IMR-90 (cell line): ENCODE measurements at regions not wholly inside any gene's neighbourhood (a gene's known extent, or its start where the extent isn't known, plus 50 kb on each side); places are given as distances from the start of the nearest gene placed in this dataset.
A peak's percentile ranks its signal among the peaks of the same experiment; 100 is the strongest.

Experiments
- ATAC-seq: fragments of 200-7000 bp; cut with Tn5 transposase; 2 replicates; pipeline ENCODE4 v1.9.1; 2020; ENCODE audit warnings: low read depth, mild to moderate bottlenecking, moderate library complexity
- BruUV-seq: library from RNA; stranded (reverse); fragments of 400-500 nt; replicated peaks from 2 replicates; lab custom pipeline; 2021; lab: Mats Ljungman, UMichigan
- CTCF ChIA-PET: fragments of 300-600 bp; formaldehyde crosslinking; extraction: SDS; loops from one replicate; lab custom pipeline; 2021; ENCODE audit warnings: antibody characterized with exemption; lab: Yijun Ruan, JAX
- POLR2A ChIA-PET: fragments of 300-600 bp; sonication (Branson Sonifier 250); formaldehyde crosslinking; loops from one replicate; lab custom pipeline; 2022; ENCODE audit warnings: antibody characterized with exemption; ENCODE audit not compliant: unreplicated experiment; lab: Charles Lee
- DNase-seq: peaks from one replicate; pipeline ENCODE4 v3.0.0; 2013
- H2AFZ ChIP-seq: replicated peaks from 2 replicates; pipeline ENCODE3; 2013; ENCODE audit warnings: low read length, mild to moderate bottlenecking; ENCODE audit not compliant: poor library complexity
- H2AK5ac ChIP-seq: 2 replicates; pipeline ENCODE4 v1.6.1; 2013; ENCODE audit warnings: low read depth, low read length, inconsistent platforms
- H2AK9ac ChIP-seq: replicated peaks from 2 replicates; pipeline ENCODE3; 2013; ENCODE audit warnings: mild to moderate bottlenecking, low read depth, low read length, moderate library complexity; ENCODE audit not compliant: poor library complexity
- H2BK120ac ChIP-seq: 2 replicates; pipeline ENCODE4 v1.6.1; 2013; ENCODE audit warnings: low read depth, low read length, inconsistent platforms
- H2BK15ac ChIP-seq: 3 replicates; pipeline ENCODE4 v1.6.1; 2013; ENCODE audit warnings: low read depth, low read length, inconsistent platforms
- H2BK20ac ChIP-seq: 2 replicates; pipeline ENCODE4 v1.6.1; 2013; ENCODE audit warnings: low read depth, mild to moderate bottlenecking, inconsistent platforms, low read length, moderate library complexity
- H2BK5ac ChIP-seq: 2 replicates; pipeline ENCODE4 v1.6.1; 2013; ENCODE audit warnings: mild to moderate bottlenecking, low read depth, low read length, inconsistent platforms; ENCODE audit not compliant: poor library complexity, severe bottlenecking
- H3K14ac ChIP-seq: replicated peaks from 2 replicates; pipeline ENCODE4 v1.6.1; 2013; ENCODE audit warnings: low read depth, low read length, inconsistent platforms
- H3K18ac ChIP-seq: 2 replicates; pipeline ENCODE4 v1.6.1; 2013; ENCODE audit warnings: low read depth, low read length, control low read depth
- H3K23ac ChIP-seq: 2 replicates; pipeline ENCODE4 v1.6.1; 2013; ENCODE audit warnings: low read depth, low read length, inconsistent platforms
- H3K27ac ChIP-seq: 2 replicates; pipeline ENCODE4 v1.5.1; 2013; ENCODE audit warnings: mild to moderate bottlenecking, control low read depth, low read length; ENCODE audit not compliant: insufficient read depth
- H3K27me3 ChIP-seq: 2 replicates; pipeline ENCODE4 v1.6.1; 2013; ENCODE audit warnings: low read length; ENCODE audit not compliant: control insufficient read depth, insufficient read depth
- H3K36me3 ChIP-seq: 2 replicates; pipeline ENCODE4 v1.6.1; 2013; ENCODE audit warnings: low read length, mixed read lengths; ENCODE audit not compliant: control insufficient read depth, insufficient read depth
- H3K4ac ChIP-seq: 2 replicates; pipeline ENCODE4 v1.6.1; 2013; ENCODE audit warnings: low read depth, low read length, inconsistent platforms
- H3K4me1 ChIP-seq: 2 replicates; pipeline ENCODE4 v1.6.1; 2013; ENCODE audit warnings: low read length, mixed read lengths; ENCODE audit not compliant: control insufficient read depth, insufficient read depth
- H3K4me2 ChIP-seq: 2 replicates; pipeline ENCODE4 v1.6.1; 2013; ENCODE audit warnings: low read depth, mild to moderate bottlenecking, control low read depth, low read length, moderate library complexity
- H3K4me3 ChIP-seq: 2 replicates; pipeline ENCODE4 v1.5.1; 2013; ENCODE audit warnings: low read depth, mild to moderate bottlenecking, control low read depth, low read length, moderate library complexity; ENCODE audit not compliant: insufficient read depth
- H3K56ac ChIP-seq: 2 replicates; pipeline ENCODE4 v1.6.1; 2013; ENCODE audit warnings: low read length, inconsistent platforms; ENCODE audit not compliant: insufficient read depth; ENCODE audit errors: extremely low read depth
- H3K79me1 ChIP-seq, 2 experiments: 2 replicates each; pipeline ENCODE4 v1.6.1; 2013; ENCODE audit warnings: low read length in 2 of 2, inconsistent platforms in 1 of 2, low read depth in 1 of 2
- H3K9ac ChIP-seq: 2 replicates; pipeline ENCODE4 v1.6.1; 2013; ENCODE audit warnings: low read depth, low read length, control low read depth
- H3K9me1 ChIP-seq: 2 replicates; pipeline ENCODE4 v1.6.1; 2013; ENCODE audit warnings: low read length, inconsistent platforms; ENCODE audit not compliant: insufficient read depth
- H3K9me3 ChIP-seq: 2 replicates; pipeline ENCODE4 v1.6.1; 2013; ENCODE audit warnings: low read length; ENCODE audit not compliant: control insufficient read depth, insufficient read depth
- H4K20me1 ChIP-seq: 2 replicates; pipeline ENCODE4 v1.6.1; 2013; ENCODE audit warnings: low read length, inconsistent platforms; ENCODE audit not compliant: insufficient read depth
- H4K5ac ChIP-seq: 2 replicates; pipeline ENCODE4 v1.6.1; 2013; ENCODE audit warnings: mild to moderate bottlenecking, low read depth, low read length, control low read depth
- H4K8ac ChIP-seq, 2 experiments: 2 replicates each; pipeline ENCODE4 v1.6.1; 2013; ENCODE audit warnings: low read depth in 2 of 2, low read length in 2 of 2, control low read depth in 1 of 2, inconsistent platforms in 1 of 2
- H4K91ac ChIP-seq: 2 replicates; pipeline ENCODE4 v1.6.1; 2013; ENCODE audit warnings: low read depth, low read length, inconsistent platforms; ENCODE audit not compliant: insufficient read depth
- BHLHE40 ChIP-seq: fragments of 150-350 bp; IDR thresholded peaks from 2 replicates; pipeline ENCODE4 v1.6.1; 2016; ENCODE audit warnings: mild to moderate bottlenecking, low read depth, low read length
- CHD1 ChIP-seq: IDR thresholded peaks from 2 replicates; pipeline ENCODE4 v1.6.1; 2012; ENCODE audit warnings: low read depth, low read length, improper control_type of control experiment
- ELK1 ChIP-seq: fragments of 150-350 bp; IDR thresholded peaks from 2 replicates; pipeline ENCODE4 v1.6.1; 2016; ENCODE audit warnings: low read depth, mild to moderate bottlenecking, low read length, moderate library complexity, borderline replicate concordance
- MAFK ChIP-seq: IDR thresholded peaks from 2 replicates; pipeline ENCODE4 v1.6.1; 2012; ENCODE audit warnings: low read depth, low read length, improper control_type of control experiment
- MAZ ChIP-seq: IDR thresholded peaks from 2 replicates; pipeline ENCODE4 v1.6.1; 2012; ENCODE audit warnings: low read depth, mild to moderate bottlenecking, low read length, improper control_type of control experiment, moderate library complexity, borderline replicate concordance
- MXI1 ChIP-seq: IDR thresholded peaks from 2 replicates; pipeline ENCODE4 v1.6.1; 2012; ENCODE audit warnings: low read depth, mild to moderate bottlenecking, low read length, moderate library complexity, borderline replicate concordance
- NFE2L2 ChIP-seq: fragments of 150-350 bp; IDR thresholded peaks from 2 replicates; pipeline ENCODE4 v1.6.1; 2016; ENCODE audit warnings: low read depth, mild to moderate bottlenecking, low read length
- RAD21 ChIP-seq: IDR thresholded peaks from 2 replicates; pipeline ENCODE4 v1.6.1; 2012; ENCODE audit warnings: low read length, improper control_type of control experiment
- SMC3 ChIP-seq: fragments of 150-350 bp; IDR thresholded peaks from 2 replicates; pipeline ENCODE4 v1.6.1; 2016; ENCODE audit warnings: low read depth, mild to moderate bottlenecking, antibody characterized with exemption, low read length, moderate library complexity
- WGBS, 2 experiments: methylation state at CpG; one replicate each; pipeline versions ENCODE4 v1.1.5 to v1.1.7; 2013; ENCODE audit warnings: missing lambda C conversion rate in 2 of 2; ENCODE audit not compliant: insufficient read length in 1 of 2; ENCODE audit errors: extremely low coverage in 2 of 2; 5-methylcytosine and 5-hydroxymethylcytosine counted together
- dilution Hi-C: fragments of 300-500 bp; cut with HindIII; formaldehyde crosslinking; loops from one replicate; pipeline ENCODE4 v1.14.3; 2018; ENCODE audit warnings: low sequenced_read_pairs; ENCODE audit not compliant: unreplicated experiment
- in situ Hi-C: fragments of 300-500 bp; cut with MboI; formaldehyde crosslinking; loops from 3 replicates; pipeline ENCODE4 v1.14.3; 2019; ENCODE audit warnings: low sequenced_read_pairs, inconsistent platforms, mixed read lengths
- intact Hi-C: fragments of 100-400 bp; cut with micrococcal nuclease; formaldehyde crosslinking; loops from 2 replicates; pipeline ENCODE4 v1.10.0; 2022

- dilution Hi-C loops = no loop called here
- no CpG with 5 or more reads among the region's 2 CpGs for WGBS, 2 experiments
Observed at GRCh38 chr3:177753451-177754155, 556.3 kb upstream of the TBL1XR1 start.

More at GRCh38 chr3:177753451-177754155, 556.3 kb upstream of the TBL1XR1 start:
- H2BK5ac ChIP-seq = no peak overlapping the region
- peak overlapping the region; percentile 83; the same call in 2 of the 3 replicates for H2BK15ac ChIP-seq
- H3K9me3 ChIP-seq = peaks cover 3% of the 10 kb centered on the region; the same call in 1 of the 2 replicates
- peaks cover 12% of the 10 kb centered on the region for H3K4me1 ChIP-seq
- H4K8ac ChIP-seq = peak overlapping the region in 1 of 2 experiments; percentile 81; a peak in 3 of 4 replicates
- intact Hi-C loops = no loop called here
- in situ Hi-C loops = no loop called here
- ChIA-PET POLR2A (no interaction called here), CTCF (interaction anchor here (0.8 kb wide), 2 partner anchors 21 to 42 kb away, joined by 3 read pairs; no protein-coding TSS in a partner anchor)
- DNase-seq = peak; percentile 39
- no peaks in the 10 kb centered on the region for H3K36me3 ChIP-seq
- no peaks in the 10 kb centered on the region for H4K20me1 ChIP-seq
- no peak overlapping the region for H3K4me3 ChIP-seq
- no TSS peak for BruUV-seq
- peak overlapping the region; percentile 5; the same call in 1 of the 2 replicates for H4K5ac ChIP-seq
- peak overlapping the region; percentile 34 for H3K14ac ChIP-seq
- H3K4me2 ChIP-seq = no peak overlapping the region
- H3K27me3 ChIP-seq = no peaks in the 10 kb centered on the region
- H2AK5ac ChIP-seq = peak overlapping the region; percentile 90; the same call in 1 of the 2 replicates
- peak overlapping the region; percentile 86; the same call in 1 of the 2 replicates for H2BK20ac ChIP-seq
- peak overlapping the region; percentile 58 for H2AFZ ChIP-seq
- no peaks in the 10 kb centered on the region for H3K79me1 ChIP-seq
- no peak overlapping the region for H3K9ac ChIP-seq
- no peak overlapping the region for H3K27ac ChIP-seq
- no peak overlapping the region for H2AK9ac ChIP-seq
- TF ChIP-seq CHD1 (no peak), BHLHE40 (no peak), MAFK (no peak), RAD21 (no peak), NFE2L2 (no peak), ELK1 (no peak), MAZ (no peak), MXI1 (no peak), SMC3 (no peak)
- peak overlapping the region; percentile 83 for H3K4ac ChIP-seq
- H3K18ac ChIP-seq = 0 out of 2 replicates have a peak overlapping the region, but pooled peaks have one; percentile 39
- H3K56ac ChIP-seq = no peak overlapping the region
- H3K23ac ChIP-seq = no peak overlapping the region
- peak overlapping the region; percentile 43; the same call in 1 of the 2 replicates for H4K91ac ChIP-seq
- H3K9me1 ChIP-seq = no peaks in the 10 kb centered on the region
- peak overlapping the region; percentile 71 for H2BK120ac ChIP-seq
- peak; percentile 59 for ATAC-seq
